Stimulated activated CD4-positive, alpha-beta T cell treated with anti-CD3 and anti-CD28 coated beads, Interleukin-15, amount 100 ng/mL, for 48 hours (primary cell): ENCODE measurements at regions not wholly inside any gene's neighbourhood (a gene's known extent, or its start where the extent isn't known, plus 50 kb on each side); places are given as distances from the start of the nearest gene placed in this dataset.
"Not testable (repeated sequence)": the region's sequence is repeated elsewhere in the genome, so short reads cannot be mapped to it uniquely, and the experiment has no call there.

Source experiments
- DNase-seq, 2 donors: peaks; one replicate each; pipeline ENCODE4 v3.0.0-alpha.2; 2020; ENCODE audit warnings: low read depth in 2 of 2

- DNase-seq = no peak
Observed at GRCh38 chr1:212495766-212496494, 63.2 kb downstream of the NENF start.

GRCh38 chr1:212496682-212497081, 64.0 kb downstream of the NENF start:
- DNase-seq = no peak

GRCh38 chr1:212497553-212497952, 64.8 kb downstream of the NENF start:
- DNase-seq = no peak

- DNase-seq = no peak
Observed at GRCh38 chr1:212498283-212499040, 65.7 kb downstream of the NENF start.

- no peak for DNase-seq
Observed at GRCh38 chr1:212500351-212500750, 67.6 kb downstream of the NENF start.

- no peak for DNase-seq
Observed at GRCh38 chr1:212500983-212501382, 68.3 kb downstream of the NENF start.

- DNase-seq = no peak
Observed at GRCh38 chr1:212503714-212504113, 71.0 kb downstream of the NENF start.

GRCh38 chr1:212504171-212504803, 71.6 kb downstream of the NENF start:
- DNase-seq = no peak

GRCh38 chr1:212506666-212507065, 73.9 kb downstream of the NENF start:
- no peak for DNase-seq

GRCh38 chr1:212507369-212507768, 74.6 kb downstream of the NENF start:
- no peak for DNase-seq

- DNase-seq = no peak
Observed at GRCh38 chr1:212512816-212513559, 80.3 kb downstream of the NENF start.

GRCh38 chr1:212513586-212513985, 80.9 kb downstream of the NENF start:
- DNase-seq = no peak

GRCh38 chr1:212514056-212514614, 81.4 kb downstream of the NENF start:
- DNase-seq = peak in 1 of 2 donors; percentile 12

GRCh38 chr1:212514782-212515181, 82.1 kb downstream of the NENF start:
- no peak for DNase-seq

GRCh38 chr1:212515329-212515760, 82.6 kb downstream of the NENF start:
- no peak for DNase-seq

- DNase-seq = not testable (repeated sequence)
Observed at GRCh38 chr1:212516012-212516411, 83.3 kb downstream of the NENF start.

GRCh38 chr1:212518188-212519054, 85.7 kb downstream of the NENF start:
- DNase-seq = no peak

- no peak for DNase-seq
Observed at GRCh38 chr1:212519131-212519530, 86.4 kb downstream of the NENF start.

- no peak for DNase-seq
Observed at GRCh38 chr1:212520299-212520698, 87.6 kb downstream of the NENF start.

GRCh38 chr1:212520746-212521145, 87.8 kb upstream of the ATF3 start:
- no peak for DNase-seq
